GM19467 (cell line): ENCODE measurements at regions not wholly inside any gene's neighbourhood (a gene's known extent, or its start where the extent isn't known, plus 50 kb on each side); places are given as distances from the start of the nearest gene placed in this dataset.

Source experiments
- ATAC-seq: cut with Tn5 transposase; IDR thresholded peaks from one replicate; pipeline ENCODE4 v1.9.1; 2021; ENCODE audit warnings: mild to moderate bottlenecking, moderate library complexity; ENCODE audit not compliant: unreplicated experiment

DNA sequence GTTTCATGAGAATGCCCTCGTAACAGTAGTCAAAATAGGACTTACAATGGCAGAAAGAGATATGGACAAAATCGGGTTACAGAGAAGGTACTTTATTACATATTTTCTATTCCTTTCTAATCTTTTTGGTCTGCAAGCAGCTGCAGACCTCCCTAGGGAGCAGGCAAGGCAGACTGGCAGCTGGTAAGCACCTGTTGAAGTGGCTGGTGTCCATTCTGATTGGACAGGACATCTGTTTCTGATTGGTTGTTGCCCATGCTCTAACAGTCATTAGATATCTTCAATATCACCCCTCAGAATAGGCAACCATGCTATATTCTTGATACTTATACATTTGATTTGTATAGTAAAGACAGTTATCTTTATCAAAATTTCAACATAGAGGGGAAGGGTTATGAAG is 606.3 kb downstream of the KCNJ2 start:
- ATAC-seq: no peak

DNA sequence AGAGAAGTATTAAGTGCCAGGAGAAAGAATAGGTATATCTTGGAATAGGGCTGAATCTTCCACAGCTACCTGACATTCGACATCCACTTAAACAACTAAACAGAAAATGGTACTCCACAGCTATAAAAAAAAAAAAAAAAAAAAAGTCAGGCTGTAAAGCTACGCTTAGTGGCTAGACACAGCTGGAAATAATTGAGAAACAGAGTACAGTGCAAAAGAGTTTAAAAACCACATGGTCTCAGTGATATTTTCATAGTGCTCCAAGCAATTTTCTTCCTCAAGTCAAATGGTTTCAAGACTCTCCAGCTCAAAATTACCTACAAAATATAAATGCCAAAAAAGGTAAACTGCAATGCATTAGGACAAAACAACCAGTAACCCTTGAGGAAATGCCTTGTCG is 607.1 kb downstream of the KCNJ2 start:
- ATAC-seq: no peak

DNA sequence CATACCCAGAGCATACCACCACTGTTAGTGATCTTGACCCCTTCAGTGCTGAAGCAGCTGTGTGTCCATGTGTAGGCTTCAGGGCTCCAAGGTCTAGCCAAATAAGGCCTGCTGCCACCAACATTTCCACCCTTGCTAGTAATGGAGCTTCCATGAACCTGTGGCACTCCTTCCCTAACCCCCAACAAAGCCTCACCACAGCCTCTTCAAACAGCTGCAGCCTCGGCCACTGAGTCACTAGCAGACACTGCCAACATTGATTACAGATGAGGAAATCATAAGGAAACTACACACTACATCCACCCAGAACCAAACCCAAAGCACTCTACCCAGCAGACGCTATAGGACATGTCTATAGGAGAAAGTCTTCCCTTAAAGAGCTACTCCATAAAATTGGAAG is 610.7 kb downstream of the KCNJ2 start:
- ATAC-seq: no peak

DNA sequence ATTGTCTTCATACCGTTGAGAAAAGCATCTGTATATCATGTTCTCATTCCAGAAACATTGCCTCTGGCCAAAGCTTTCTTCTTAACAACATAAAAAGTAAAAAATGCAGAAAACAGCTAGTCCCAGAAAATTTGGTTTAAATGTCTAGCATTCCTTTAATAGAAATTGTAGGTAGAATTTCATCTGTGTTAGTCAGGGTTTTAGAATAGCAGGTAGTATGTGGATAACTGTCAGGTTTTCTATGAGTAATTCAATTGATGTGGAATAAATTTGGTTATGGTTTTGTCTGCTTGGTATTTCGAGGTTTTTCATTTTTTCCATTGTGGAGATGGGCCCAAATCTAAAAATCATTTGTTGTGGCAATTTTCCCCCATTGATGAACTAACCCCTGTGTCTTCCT is 616.7 kb downstream of the KCNJ2 start:
- ATAC-seq: no peak

DNA sequence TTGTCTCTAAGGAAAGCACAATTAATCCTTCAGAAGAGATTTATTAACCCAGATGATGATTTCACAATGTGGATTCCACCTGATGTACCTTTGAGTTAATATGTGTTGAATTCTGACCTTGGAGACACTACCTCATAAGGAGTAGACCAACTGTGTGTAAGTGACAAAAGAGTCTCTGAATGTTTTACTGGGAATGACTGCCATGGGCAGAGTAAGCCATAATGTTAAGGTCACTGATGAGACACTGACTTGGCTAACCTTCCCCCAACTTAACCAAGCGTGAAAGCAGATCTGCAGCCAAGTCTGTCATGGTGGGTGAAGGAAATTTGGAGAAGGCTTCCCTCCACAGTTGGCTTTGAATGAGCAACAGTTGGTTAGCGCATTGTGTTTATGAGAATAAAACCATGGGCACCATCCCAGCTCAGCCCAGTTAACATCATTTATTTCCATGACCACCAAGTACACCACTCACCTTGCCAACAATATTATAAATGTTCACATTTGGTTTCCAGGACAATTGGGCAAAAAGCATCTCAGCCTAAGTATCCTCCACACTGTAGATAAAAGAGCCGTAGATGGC is 618.5 kb downstream of the KCNJ2 start:
- no peak for ATAC-seq

DNA sequence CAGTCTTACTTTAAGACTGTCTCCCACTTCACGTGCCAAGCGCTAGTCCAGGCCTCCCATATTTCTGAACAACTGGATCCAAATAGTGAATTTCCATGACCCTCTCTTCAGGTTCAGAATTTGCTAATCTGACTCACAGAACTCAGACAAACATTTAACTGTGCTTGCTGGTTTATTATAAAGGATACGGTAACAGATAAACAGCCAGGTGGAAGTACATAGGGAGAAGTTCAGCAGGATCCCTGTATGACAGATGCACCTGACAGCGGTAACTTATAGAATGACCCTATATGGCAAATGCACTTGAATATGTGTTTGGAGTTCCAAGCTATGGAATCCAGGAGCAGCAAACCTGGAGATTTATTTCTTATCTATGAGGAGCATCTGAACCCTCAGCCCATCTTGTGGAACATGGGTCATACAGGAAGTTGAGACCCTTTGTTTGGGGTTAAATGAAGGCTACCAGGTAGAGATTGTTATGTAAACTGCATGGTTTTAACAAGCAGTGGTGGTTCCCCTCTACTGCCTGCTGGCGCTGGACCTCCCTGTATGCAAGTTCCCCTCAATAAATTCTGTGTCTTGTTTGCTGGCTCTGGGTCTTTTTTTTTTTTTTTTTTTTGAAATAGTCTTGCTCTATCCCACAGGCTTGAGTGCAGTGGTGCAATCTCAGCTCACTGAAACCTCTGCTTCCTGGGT is 622.6 kb downstream of the KCNJ2 start:
- ATAC-seq: no peak

DNA sequence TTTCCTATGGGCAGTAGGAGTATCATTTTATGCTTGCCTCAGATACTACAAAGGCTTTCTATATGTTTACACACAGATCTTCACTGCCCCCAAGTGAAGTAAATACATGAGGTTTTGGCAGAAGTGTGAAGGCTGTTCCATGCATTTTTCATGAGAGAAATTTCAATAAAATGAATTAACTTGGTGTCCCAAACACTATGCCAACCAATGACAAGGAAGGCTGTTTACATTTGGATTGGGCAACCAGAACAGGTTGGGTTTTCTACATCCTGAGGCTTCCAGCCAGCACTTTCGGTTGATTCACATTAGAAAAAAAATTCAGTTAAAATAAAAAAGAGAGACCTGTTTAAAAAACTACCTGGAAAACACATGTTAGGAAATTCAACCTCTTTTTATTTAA is 625.4 kb downstream of the KCNJ2 start:
- ATAC-seq: no peak

DNA sequence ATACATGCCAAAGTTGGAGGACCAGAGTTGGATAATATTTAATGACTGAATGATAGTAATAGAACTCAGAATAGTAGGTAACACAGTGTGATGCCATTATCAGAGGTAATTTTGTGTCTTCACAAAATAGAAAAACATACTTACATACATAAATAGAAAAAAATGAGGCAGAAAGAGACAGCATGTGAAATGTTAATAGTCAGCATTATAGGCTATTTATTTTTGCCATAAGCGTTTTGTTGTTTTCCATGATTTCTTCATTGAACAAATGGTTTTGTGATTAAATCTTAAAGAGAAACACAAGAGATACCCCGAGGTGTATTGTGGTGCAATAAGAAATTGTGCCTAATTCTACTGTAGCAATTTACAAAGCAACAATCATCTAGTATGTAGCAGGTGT is 626.3 kb downstream of the KCNJ2 start:
- ATAC-seq: no peak

DNA sequence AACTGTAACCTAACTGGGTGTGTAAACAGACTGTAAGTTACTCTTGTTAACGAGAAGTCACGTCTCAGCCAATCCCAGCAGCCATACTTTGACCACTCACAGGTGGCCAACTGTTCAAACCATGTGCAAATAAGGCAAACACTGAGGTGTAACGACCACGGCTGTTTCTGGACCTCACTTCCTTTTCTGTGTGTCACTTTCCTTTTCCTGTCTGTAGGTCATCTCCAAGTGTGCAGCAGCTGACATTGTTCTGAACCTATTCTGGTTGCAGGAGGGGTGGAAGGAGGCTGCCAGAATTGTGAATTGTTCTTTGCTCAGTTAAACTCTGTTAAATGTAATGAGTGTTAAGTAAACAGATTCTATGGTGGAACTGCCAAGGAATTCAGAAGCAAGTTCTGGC is 627.4 kb downstream of the KCNJ2 start:
- no peak for ATAC-seq

DNA sequence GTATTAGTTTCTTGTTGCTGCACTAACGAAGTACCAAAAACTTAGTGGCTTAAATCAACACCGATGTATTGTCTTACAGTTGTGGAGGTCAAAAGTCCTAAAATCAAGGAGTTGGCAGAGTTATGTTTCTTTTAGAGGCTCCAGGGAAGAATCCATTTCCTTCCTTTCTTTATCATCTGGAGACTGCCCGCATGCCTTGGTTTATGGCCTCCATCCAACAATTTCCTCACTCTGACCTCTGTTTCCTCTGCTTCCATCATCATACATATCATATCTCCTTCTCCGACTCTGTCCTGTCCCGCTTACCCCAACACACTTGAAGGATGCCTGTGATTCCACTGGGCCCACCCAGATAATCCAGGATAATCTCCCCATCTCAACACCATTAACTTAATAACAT is 627.8 kb downstream of the KCNJ2 start:
- no peak for ATAC-seq

DNA sequence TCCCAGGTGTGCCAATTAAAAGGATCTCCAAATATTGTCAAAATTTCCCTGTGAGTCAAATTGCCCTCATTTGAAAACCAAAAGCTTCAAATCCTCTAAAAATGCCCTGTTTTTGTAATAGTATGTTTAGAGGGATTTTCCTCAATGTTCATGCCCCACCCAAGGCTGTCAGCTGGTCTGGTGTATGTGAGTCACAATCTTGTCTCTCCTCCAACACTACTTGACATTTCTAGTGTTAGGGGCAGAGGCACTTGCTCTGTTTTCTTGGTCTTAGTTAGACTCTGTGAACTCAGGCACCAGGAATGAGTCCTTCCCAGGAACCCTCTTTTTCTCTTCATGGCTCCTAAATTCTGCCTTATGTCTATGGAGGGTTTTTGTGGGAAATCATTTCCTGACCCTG is 634.8 kb downstream of the KCNJ2 start:
- ATAC-seq: no peak

DNA sequence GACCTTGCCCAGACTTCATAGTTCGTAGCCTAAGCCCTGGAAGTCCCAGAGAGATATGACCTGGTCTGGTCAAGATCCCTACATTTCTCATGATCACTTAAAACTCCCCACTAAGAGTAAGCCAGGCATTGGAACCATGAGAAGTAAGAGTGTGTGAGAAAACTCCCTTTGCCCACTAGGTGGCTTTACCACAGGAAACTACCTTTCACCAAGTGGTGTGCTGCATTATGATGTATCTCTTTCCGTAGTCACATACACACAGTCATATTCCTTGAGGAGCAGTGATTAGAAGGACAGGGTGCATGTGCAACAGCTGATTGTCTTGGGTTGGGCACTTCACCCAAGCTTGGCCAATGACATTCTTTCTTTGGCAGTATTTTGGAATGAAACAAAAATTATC is 639.3 kb downstream of the KCNJ2 start:
- no peak for ATAC-seq

DNA sequence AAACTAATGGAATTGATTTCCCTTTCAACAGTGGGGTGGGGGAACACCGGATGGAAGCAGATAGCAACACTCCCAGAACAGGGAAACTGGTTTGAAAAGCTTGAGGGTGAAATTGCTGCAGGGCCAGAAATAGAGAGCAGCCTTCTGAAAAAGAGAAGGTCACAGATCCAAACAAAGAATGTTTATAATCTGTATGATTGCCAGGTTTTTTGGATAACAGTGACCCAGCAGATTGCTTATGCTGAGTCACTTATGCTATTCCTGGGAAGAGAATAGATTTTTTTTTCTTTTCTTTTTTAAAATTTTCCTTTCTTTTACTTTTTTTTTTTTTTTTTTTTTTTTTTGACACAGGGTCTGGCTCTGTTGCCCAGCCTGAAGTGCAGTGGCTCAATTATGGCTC is 641.3 kb downstream of the KCNJ2 start:
- ATAC-seq: no peak

DNA sequence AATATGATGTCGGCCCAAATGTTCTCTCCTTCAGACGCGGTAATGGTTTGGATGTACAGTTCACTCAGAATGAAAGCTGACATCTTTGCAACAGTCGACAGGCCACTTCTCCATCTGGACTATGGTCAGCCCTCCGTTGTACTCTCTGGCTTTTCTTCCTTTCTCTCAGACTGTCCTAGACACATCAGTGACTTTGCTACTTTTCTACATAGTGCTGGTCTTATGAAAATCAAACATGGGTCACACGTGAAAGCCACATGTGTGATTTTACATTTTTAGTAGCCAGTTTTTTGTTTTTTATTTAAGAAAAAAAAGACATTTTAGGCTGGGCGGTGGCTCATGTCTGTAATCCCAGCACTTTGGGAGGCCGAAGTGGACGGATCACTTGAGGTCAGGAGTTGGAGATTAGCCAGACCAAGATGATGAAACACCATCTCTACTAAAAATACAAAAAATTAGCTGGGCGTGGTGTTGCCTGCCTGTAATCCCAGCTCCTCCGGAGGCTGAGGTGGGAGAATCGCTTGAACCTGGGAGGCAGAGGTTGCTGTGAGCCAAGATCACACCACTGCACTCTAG is 644.1 kb downstream of the KCNJ2 start:
- ATAC-seq: no peak

DNA sequence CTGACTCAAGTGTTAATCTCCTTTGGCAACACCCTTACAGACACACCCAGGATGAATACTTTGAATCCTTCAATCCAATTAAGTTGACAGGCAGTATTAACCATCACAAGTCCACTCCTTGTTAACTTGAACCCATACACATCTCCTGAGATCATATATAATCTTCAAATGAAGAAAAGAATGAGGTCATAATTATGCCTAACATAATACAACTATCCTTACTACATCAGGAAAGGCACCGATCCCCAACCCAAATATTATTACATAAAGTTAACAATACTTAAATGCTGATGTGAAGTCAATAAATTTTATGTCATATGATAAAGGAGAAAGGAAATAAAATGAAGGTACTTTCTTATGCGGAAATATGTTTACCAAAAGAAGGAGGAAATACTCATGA is 649.9 kb downstream of the KCNJ2 start:
- no peak for ATAC-seq

DNA sequence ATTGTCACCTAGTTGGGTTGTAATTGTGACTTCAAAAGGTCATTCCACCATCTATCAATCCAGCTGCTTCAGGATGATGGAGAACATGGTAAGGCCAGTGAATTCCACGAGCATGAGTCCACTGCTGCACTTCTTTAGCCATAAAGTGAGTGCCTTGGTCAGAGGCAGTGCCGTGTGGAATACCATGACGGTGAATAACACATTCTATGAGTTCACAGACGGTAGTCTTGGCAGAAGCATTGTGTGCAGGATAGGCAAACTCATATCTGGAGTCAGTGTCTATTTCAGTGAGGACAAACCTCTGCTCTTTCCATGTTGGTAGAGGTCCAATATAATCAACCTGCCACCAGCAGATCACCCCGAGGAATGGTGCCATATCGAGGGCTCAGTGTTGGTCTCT is 650.9 kb downstream of the KCNJ2 start:
- ATAC-seq: no peak

DNA sequence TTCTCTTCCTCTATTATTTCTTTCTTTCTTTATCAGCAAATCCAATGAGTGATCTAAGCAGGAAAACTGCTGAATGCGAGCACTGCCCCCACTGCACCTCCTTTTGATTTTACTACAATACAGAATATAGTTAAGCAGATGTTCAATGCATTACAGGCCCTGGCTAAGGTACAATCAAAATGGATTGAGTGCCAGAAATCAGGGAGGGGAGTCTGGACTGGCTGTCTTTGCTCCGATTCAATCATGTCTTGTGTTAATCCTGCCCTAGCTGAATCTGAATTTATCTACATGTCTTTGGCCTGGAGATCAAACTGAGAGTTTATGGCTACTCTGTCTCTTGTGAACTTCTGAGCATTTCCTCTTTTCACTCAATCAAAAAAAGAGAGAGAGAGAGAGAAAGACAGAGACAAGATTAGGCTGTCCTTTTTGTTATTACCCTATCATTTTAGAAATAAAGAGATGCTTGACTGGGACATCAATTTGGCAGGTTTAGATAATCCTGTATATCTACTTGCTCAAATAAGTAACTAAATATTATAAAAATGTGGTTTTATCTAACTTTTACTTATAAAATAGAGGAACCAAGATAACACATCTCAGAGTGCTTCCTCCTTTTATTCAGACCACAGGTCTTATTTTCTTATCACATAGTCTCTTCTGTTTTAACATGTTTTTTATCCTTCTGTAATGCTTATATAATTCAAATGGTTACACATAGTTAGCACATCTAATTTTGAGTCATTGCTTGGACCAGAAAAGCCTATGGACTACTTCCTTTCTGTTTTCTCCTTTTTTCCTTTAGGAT is 656.2 kb downstream of the KCNJ2 start:
- no peak for ATAC-seq

DNA sequence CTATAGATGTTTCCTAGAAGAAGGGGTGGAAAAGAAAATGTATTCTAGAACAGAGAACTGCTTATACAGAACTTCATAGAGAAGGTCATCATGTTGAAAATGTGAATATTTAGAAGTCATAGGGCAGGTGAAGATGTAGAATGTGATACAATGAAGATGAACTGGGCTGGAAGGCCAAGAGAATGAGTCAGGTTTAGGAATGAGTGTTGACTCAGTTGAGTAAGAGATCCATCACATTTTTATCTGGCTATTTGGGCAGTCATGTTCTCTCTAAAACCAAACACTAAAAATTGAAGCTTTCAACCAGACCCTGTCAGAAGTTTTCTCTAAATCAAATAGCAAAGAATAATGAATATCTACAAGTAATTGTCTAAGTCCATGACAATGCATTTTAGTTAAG is 660.5 kb downstream of the KCNJ2 start:
- no peak for ATAC-seq

DNA sequence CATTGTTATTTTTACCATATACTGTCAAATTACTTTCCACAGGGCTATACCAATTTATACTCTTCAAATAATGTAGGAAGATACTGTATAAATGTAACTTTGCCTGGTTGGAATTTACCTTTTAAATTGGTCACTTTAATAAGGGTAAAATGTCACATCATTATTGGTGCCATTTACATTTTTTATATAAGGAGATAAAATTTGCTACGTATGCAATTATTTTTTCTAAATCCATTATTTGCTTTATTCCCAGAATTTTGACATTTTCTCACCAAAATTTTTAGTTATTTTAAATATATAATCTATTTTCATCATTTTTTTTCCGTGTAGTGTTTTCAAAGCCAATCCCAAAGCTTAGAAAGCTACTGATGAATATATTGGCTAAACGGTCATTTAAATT is 664.7 kb downstream of the KCNJ2 start:
- no peak for ATAC-seq

DNA sequence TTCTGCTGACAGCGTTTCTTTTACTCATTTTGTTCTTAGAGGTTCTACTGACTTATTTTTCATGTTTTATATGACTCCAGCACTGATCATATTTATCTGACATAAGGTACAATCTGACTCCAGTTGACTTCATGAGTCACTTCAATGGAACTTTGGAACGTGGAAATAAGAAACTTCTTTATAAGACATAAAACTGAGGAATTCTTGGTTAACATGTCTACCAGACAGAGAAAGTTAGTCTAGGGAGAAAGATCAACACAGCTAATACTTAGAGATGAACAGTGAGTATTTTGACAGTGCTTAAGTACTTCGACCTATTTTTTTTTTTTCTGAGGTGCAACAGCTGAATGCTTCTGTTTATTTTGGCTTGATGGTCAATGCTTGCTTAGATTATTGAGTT is 679.5 kb downstream of the KCNJ2 start:
- no peak for ATAC-seq

DNA sequence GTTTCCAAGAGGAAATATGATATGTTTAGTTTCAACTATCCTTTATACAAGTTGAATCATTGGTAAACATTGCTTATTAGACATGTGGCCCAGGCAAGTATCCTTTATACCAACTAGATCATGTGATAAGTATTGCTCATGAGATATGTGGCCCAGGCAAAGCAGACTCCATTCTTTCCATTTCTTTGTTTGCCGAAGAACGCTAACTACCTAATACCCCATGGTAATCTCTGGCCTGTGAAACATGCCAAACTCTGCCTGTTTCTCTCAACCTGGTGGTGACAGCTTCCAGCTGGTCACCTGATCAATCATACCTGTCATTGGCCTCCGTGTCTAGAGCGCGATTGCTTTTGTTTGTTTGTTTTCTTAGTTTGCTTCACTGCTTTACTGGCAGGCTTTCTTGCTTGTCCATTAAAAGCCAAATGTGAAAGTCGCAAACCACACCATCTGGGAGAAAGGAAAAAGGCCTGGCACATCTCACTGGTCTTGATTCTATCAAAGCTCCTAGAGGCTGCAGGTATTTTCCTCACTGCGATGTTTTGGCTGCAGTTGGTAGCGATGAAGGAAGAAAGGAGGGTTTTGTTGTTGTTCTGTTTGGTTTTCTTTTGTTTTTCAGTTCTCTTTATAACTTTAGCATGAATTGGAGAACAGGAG is 686.2 kb downstream of the KCNJ2 start:
- no peak for ATAC-seq
